Sigmoid colon (tissue), 4 donors: ENCODE measurements at regions not wholly inside any gene's neighbourhood (a gene's known extent, or its start where the extent isn't known, plus 50 kb on each side); places are given as distances from the start of the nearest gene placed in this dataset.

Experiments
- POLR2A ChIP-seq, 2 donors: fragments of 450-650 bp; IDR thresholded peaks; one replicate each; pipeline ENCODE4 v1.6.1; 2016; ENCODE audit warnings: antibody characterized with exemption in 2 of 2, mild to moderate bottlenecking in 2 of 2, moderate library complexity in 2 of 2
- POLR2AphosphoS5 ChIP-seq, 4 donors: sonication (generic); formaldehyde crosslinking; IDR thresholded peaks; one replicate each; pipeline ENCODE4 v1.6.1; 2017; ENCODE audit warnings: antibody characterized with exemption in 4 of 4

GRCh38 chr12:24728826-24729225, 220.1 kb downstream of the BCAT1 start:
- TF ChIP-seq POLR2AphosphoS5 (IDR thresholded peaks at IDR 0.05), result no peak
- TF ChIP-seq POLR2A (IDR thresholded peaks at IDR 0.05), result no peak
